G401 (cell line): ENCODE measurements at regions not wholly inside any gene's neighbourhood (a gene's known extent, or its start where the extent isn't known, plus 50 kb on each side); places are given as distances from the start of the nearest gene placed in this dataset.

Experiments
- DNase-seq: peaks from one replicate; pipeline ENCODE4 v3.0.0-alpha.2; 2015; ENCODE audit warnings: low spot score
- in situ Hi-C: cut with HindIII; loops from 2 replicates; pipeline ENCODE4 v1.10.0; 2016; ENCODE audit warnings: low sequenced_read_pairs, mixed read lengths

GRCh38 chr2:64383881-64384280 is 70.1 kb upstream of the LGALSL start:
- DNase-seq: no peak
- in situ Hi-C loops: no loop called here

DNA sequence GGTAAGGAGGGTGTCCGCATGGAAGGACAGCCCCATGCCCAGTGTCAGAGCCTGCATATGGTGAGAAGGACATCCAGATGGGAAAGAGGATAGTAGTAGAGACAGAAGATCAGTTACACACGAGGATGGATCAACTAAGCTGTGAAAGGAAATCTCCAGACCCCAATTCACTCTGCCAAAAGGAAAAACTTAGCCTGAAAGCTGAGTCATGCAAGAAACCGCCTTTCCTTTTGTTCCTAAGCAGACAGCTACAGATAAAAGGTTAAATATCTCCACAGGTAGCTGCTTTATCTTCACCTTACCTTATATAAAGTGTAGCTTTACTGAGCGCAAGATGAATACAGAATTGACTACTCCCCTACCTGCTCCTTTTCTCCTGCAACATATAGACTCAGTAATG is 67.3 kb upstream of the LGALSL start:
- no peak for DNase-seq
- in situ Hi-C loops: no loop called here

- in situ Hi-C loops: no loop called here
- no peak for DNase-seq
Observed at GRCh38 chr2:64390586-64390985, 63.4 kb upstream of the LGALSL start.

DNA sequence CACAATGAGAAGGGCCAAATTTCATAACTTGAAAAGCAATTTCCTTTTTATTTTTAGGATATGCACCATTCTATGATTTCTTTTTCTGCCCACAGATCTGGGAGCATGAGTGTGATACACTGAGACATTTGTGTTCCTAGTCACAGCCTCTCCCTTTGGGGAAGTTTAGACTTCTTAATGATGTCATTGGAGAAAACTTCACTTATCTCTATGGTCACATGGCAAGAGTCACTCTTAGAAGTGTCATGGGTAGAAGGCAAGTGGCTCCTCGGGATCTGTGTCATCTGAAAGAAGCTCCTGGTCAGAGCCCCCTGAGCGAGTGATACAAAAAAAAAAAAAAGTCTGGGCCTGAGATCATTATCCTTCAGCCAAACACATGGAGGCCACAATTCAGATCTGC is 62.5 kb upstream of the LGALSL start:
- no peak for DNase-seq
- in situ Hi-C loops: no loop called here

DNA sequence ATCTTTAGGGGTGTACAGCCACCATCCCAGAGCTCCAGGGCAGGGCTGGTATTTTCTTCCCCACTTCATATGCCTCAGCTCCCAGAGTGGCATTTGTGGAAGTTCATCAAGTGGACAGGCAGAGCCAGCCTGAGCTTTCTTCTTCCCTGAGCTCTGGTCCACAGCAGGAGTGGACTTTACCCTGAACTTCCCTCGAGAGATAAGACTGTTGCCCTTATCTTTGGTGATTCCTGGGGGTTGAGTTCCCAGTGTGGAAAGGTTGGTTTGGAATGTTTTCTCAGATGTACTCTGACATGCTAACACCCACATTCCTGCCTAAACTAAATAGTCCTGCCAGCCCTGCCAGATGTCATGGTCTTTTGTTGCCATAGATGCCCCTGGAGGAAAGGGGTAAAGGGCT is 62.0 kb upstream of the LGALSL start:
- in situ Hi-C loops: no loop called here
- no peak for DNase-seq

DNA sequence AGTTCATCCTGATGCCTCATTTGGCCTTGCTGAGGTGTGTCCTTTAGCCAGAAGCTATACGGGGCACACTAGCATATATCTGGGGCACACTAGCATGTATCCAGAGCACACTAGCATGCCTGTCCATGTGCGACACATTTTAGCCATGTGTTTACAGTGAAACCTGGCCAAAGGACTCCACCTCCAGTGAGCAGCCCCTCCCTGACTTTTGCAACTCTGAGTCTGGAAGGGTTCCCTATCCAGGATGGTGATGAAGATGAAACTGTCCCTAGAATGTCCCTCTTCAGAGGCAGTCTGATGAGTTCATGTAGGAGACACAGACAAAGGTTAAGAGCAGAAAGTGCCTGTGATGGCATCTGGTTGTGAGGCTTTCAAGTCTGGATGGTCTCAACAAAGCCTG is 61.4 kb upstream of the LGALSL start:
- DNase-seq: no peak
- in situ Hi-C loops: no loop called here

DNA sequence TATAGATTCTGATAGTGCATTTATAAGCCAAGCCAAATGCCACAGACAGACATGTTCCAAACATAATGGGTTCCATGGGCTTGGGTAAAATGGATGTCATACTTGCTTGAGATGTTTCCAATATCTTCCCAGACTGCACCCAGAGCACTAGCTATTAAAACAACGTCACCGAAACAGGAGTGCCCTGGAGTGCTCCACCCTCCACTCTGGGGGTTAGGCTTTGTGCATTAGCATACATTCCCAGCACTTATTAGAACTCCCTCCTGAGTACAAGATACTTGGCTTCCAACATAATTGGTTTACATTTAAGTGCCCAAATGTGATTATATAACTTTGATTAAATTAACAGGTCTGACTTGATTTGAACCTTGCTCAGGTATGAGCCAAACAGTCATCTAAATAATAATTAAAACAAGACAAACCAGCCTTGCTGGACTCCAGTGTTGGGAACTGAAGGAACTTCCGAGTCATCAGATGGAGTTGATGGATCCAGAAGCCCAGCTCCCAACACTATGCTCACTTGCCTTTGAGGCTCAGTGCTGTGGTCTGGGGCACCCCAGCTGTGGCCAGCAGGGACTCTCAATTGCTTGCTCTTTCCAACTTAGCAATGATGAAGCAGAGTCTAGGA is 60.5 kb upstream of the LGALSL start:
- no peak for DNase-seq
- in situ Hi-C loops: no loop called here

DNA sequence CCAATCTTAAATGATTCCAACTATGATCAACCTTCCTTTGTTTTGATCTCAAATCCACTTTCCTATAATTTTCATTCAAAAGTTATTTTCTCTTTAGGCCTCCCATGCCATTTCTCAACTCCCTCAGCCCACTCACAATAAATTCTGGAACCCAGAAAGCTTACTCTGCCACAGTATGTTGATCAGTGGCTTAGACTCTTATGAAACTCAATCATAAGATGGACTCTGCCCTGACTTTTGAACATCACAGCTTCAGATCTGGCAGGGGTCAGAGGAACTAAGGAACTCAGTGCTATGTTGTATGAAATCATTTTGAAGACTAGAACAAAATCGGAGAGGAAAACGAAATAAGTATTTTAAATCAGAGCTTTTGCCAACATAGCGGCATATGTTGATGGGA is 59.8 kb upstream of the LGALSL start:
- in situ Hi-C loops: no loop called here
- DNase-seq: no peak

GRCh38 chr2:64396001-64396400 is 58.0 kb upstream of the LGALSL start:
- no peak for DNase-seq
- in situ Hi-C loops: no loop called here

DNA sequence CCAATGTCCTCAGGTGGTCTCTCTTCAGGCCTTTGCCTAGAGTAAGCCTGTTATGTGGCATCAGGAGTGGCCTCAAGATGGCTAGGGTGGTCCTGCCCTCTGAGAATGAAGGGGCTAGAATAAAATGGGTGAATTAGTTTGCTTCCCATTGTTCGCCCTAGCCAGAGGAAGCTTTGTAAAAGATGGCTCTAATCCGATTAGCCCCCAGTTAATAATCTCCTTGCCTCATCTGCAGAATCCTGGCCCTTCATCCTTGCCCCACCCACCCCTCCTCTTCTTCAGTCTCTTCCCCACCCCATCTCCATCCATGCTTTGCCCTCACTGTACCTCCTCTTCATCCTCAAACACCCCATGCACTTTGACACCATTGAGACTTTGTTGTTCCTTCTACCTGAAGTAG is 57.4 kb upstream of the LGALSL start:
- no peak for DNase-seq
- in situ Hi-C loops: no loop called here

- in situ Hi-C loops: no loop called here
- DNase-seq: no peak
Observed at GRCh38 chr2:64398516-64399129, 55.3 kb upstream of the LGALSL start.

DNA sequence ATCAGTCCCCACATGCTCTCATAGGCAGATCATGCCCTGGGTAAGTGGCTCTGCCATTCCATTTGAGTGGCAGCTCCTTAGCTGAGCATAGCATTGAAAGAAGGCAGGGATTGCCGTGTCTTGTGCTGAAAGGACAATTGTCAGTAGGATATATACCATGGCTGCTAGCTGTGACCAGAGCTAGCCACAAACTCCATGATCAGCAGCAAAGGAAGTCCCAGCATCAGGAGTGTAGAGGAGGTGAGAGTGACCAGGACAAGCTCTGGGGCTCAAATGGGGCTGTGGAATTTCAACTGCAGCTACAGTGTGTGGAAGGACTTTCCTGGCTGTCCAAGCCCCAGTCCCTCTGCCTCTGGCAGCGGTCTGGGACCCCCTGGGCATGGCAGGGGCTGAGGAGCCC is 54.4 kb upstream of the LGALSL start:
- in situ Hi-C loops: no loop called here
- DNase-seq: no peak

DNA sequence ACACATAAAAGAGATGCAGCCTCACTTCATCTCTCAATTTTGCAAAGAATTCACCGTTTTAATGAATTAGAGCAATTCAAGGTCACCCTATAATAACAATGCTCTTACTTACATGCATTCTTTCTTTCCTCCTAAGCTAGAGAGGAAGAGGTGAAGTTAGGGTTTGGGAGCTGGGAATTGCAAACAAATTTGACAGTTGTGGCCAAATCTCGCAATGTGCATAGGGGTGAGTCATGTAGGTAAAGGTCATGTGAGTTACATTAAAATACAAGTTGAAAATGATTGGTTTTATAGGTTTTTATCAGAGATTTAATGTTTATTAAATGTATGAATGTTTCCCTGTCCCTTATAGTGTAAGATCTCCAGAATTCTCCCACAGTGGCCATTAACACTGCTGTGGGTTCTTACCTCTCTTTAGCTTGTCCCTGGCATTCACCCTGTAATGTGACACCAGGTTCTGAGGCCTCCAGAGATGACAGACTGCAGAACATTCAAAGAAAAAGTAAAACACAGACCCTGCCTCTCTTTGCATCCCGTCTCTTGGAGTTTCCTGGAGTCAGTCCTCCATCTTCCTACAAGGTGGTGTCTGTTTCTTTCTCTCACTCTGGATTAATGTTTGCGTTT is 53.7 kb upstream of the LGALSL start:
- DNase-seq: no peak
- in situ Hi-C loops: no loop called here

GRCh38 chr2:64400733-64401528 is 53.0 kb upstream of the LGALSL start:
- in situ Hi-C loops: no loop called here
- no peak for DNase-seq

- in situ Hi-C loops: no loop called here
- no peak for DNase-seq
Observed at GRCh38 chr2:64401529-64401880, 52.5 kb upstream of the LGALSL start.

- no peak for DNase-seq
- in situ Hi-C loops: no loop called here
Observed at GRCh38 chr2:64402876-64403275, 51.1 kb upstream of the LGALSL start.

DNA sequence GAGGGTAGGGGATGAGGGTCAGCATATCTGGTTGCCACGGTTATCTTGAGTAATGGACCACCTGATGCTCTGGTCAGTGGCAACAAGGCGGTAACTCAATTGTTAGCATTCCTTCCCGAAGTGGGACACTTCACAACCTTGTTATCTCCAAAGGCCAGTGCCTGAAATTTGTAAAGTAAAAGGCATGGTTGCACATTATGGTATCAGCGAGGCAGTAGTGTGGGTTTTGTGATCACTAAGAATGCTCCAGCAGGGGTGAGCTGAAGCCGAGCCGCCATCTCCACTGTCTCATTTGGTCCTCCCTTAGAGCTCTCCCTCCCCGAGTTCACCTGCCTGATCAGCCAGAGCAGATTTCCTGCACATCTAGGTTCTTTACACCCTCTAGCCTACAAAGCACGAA is 50.5 kb upstream of the LGALSL start:
- in situ Hi-C loops: no loop called here

DNA sequence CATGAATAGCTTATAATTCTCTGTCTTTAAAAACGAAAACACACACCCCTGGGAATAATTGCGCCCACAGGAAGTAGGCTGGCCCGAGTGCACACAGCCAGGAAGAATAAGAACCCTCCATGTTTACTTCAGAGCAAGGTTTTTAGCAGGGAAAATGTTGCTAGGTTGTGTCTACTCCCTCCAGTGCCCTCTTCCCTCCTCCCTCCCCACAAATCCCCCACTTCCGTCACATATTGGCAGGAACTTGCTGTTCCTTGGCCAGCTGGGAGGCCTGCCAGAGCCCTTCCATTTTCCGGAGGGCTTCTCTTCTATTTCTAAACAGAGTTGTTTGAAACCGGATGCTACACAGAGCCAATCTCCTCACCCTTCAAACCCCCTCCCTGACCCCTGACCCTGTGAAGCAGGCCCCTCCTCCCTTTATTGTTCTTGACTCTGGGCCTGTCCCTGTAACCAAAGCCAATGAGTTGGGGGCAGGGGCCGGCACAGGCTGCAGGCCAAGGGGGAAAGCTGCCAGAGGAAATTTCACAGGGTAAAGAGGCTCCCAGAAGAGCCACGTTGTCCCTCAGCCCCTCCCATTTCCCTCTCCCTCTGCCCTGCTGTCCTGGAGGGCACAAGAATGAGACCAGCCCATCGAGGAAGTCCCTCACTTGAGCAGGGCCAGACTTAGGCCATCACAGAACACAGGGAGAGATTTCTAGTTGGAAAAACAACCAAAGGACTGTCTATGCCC is 49.8 kb upstream of the LGALSL start:
- in situ Hi-C loops: no loop called here
- DNase-seq: peak; percentile 70

More for the DNA sequence above, 50.5 kb upstream of the LGALSL start:
- peak; percentile 2 for DNase-seq
